Astrocyte (in vitro differentiated cells and primary cell): ENCODE measurements at regions not wholly inside any gene's neighbourhood (a gene's known extent, or its start where the extent isn't known, plus 50 kb on each side); places are given as distances from the start of the nearest gene placed in this dataset.

Experiments used
- DNase-seq: peaks from one replicate; pipeline ENCODE4 v3.0.0-alpha.2; 2010; ENCODE audit warnings: low read depth
- FAIRE-seq: peaks from 2 replicates; lab custom pipeline; 2011; peaks lifted over from hg19 to GRCh38; lab: Jason Lieb, UNC
- H2AFZ ChIP-seq: 2 replicates; pipeline ENCODE4 v1.6.0; 2012; ENCODE audit warnings: low read depth, low read length, inconsistent platforms
- H3K27ac ChIP-seq: 2 replicates; pipeline ENCODE4 v1.5.1; 2011; ENCODE audit warnings: low read depth, low read length, inconsistent platforms
- H3K27me3 ChIP-seq: 2 replicates; pipeline ENCODE4 v1.6.0; 2011; ENCODE audit warnings: low read length, inconsistent platforms; ENCODE audit not compliant: insufficient read depth
- H3K36me3 ChIP-seq: 2 replicates; pipeline ENCODE4 v1.5.1; 2011; ENCODE audit warnings: low read length, inconsistent platforms; ENCODE audit not compliant: insufficient read depth
- H3K4me1 ChIP-seq: 2 replicates; pipeline ENCODE4 v1.5.1; 2011; ENCODE audit warnings: low read length, inconsistent platforms; ENCODE audit not compliant: insufficient read depth
- H3K4me2 ChIP-seq: 2 replicates; pipeline ENCODE4 v1.6.0; 2012; ENCODE audit warnings: low read length, inconsistent platforms
- H3K4me3 ChIP-seq: 2 replicates; pipeline ENCODE4 v1.5.1; 2011; ENCODE audit warnings: low read depth, mild to moderate bottlenecking, low read length, inconsistent platforms; ENCODE audit not compliant: insufficient read depth
- H3K79me2 ChIP-seq: 2 replicates; pipeline ENCODE4 v1.6.0; 2012; ENCODE audit warnings: mild to moderate bottlenecking, low read length, inconsistent platforms; ENCODE audit not compliant: insufficient read depth
- H3K9ac ChIP-seq: 2 replicates; pipeline ENCODE4 v1.6.0; 2012; ENCODE audit warnings: mild to moderate bottlenecking, low read length, inconsistent platforms
- H3K9me3 ChIP-seq: 2 replicates; pipeline ENCODE4 v1.5.1; 2012; ENCODE audit warnings: low read depth, mild to moderate bottlenecking, low read length, inconsistent platforms; ENCODE audit not compliant: insufficient read depth
- H4K20me1 ChIP-seq: 2 replicates; pipeline ENCODE4 v1.6.0; 2012; ENCODE audit warnings: low read length, inconsistent platforms; ENCODE audit not compliant: insufficient read depth
- H3K27ac Mint-ChIP-seq: one replicate; pipeline ENCODE4 v1.8.0; 2021; ENCODE audit warnings: mild to moderate bottlenecking, mixed read lengths; ENCODE audit not compliant: unreplicated experiment
- H3K27me3 Mint-ChIP-seq: one replicate; pipeline ENCODE4 v1.8.0; 2021; ENCODE audit warnings: low read depth, mixed read lengths; ENCODE audit not compliant: unreplicated experiment
- H3K36me3 Mint-ChIP-seq: one replicate; pipeline ENCODE4 v1.8.0; 2021; ENCODE audit warnings: low read depth, mixed read lengths; ENCODE audit not compliant: unreplicated experiment
- H3K4me1 Mint-ChIP-seq: one replicate; pipeline ENCODE4 v1.8.0; 2021; ENCODE audit warnings: low read depth, mixed read lengths; ENCODE audit not compliant: unreplicated experiment
- H3K4me3 Mint-ChIP-seq: one replicate; pipeline ENCODE4 v1.8.0; 2021; ENCODE audit warnings: mild to moderate bottlenecking, moderate library complexity, mixed read lengths; ENCODE audit not compliant: unreplicated experiment
- H3K9me3 Mint-ChIP-seq: one replicate; pipeline ENCODE4 v1.8.0; 2021; ENCODE audit warnings: mild to moderate bottlenecking, mixed read lengths; ENCODE audit not compliant: unreplicated experiment
- CTCF ChIP-seq: IDR thresholded peaks from 2 replicates; pipeline ENCODE4 v1.5.1; 2011; ENCODE audit warnings: low read depth, mild to moderate bottlenecking, inconsistent platforms, low read length, moderate library complexity; ENCODE audit not compliant: insufficient read depth
- EZH2 ChIP-seq: IDR thresholded peaks from 2 replicates; pipeline ENCODE4 v1.6.1; 2012; ENCODE audit warnings: mild to moderate bottlenecking, low read length, inconsistent platforms; ENCODE audit not compliant: insufficient read depth

- Mint-ChIP-seq H3K27me3 (no peaks in the 10 kb centered on the region), H3K9me3 (no peaks in the 10 kb centered on the region), H3K4me1 (no peaks in the 10 kb centered on the region), H3K27ac (no peak overlapping the region), H3K4me3 (no peak overlapping the region), H3K36me3 (no peaks in the 10 kb centered on the region)
- Histone ChIP-seq H3K4me3 (no peak overlapping the region), H3K9ac (no peak overlapping the region), H3K9me3 (no peaks in the 10 kb centered on the region), H3K27ac (no peak overlapping the region), H3K36me3 (no peaks in the 10 kb centered on the region), H3K27me3 (no peaks in the 10 kb centered on the region), H4K20me1 (no peaks in the 10 kb centered on the region), H3K4me1 (no peaks in the 10 kb centered on the region), H2AFZ (no peak overlapping the region), H3K79me2 (no peaks in the 10 kb centered on the region), H3K4me2 (no peak overlapping the region)
- TF ChIP-seq CTCF (no peak), EZH2 (no peak)
- FAIRE-seq (no peak), DNase-seq (no peak)
Observed at GRCh38 chr15:97124790-97125189, 794.3 kb downstream of the NR2F2 start.

- Mint-ChIP-seq H3K27me3 (no peaks in the 10 kb centered on the region), H3K9me3 (no peaks in the 10 kb centered on the region), H3K4me3 (no peak overlapping the region), H3K27ac (no peak overlapping the region), H3K36me3 (no peaks in the 10 kb centered on the region), H3K4me1 (no peaks in the 10 kb centered on the region)
- no peaks in the 10 kb centered on the region for H4K20me1 ChIP-seq
- FAIRE-seq, result no peak
- TF ChIP-seq EZH2 (no peak), CTCF (no peak)
- H3K4me1 ChIP-seq, result no peaks in the 10 kb centered on the region
- no peak overlapping the region for H3K4me2 ChIP-seq
- no peaks in the 10 kb centered on the region for H3K79me2 ChIP-seq
- no peak overlapping the region for H3K4me3 ChIP-seq
- H3K27ac ChIP-seq, result no peak overlapping the region
- H2AFZ ChIP-seq, result no peak overlapping the region
- no peaks in the 10 kb centered on the region for H3K9me3 ChIP-seq
- no peak overlapping the region for H3K9ac ChIP-seq
- H3K36me3 ChIP-seq, result no peaks in the 10 kb centered on the region
- DNase-seq, result no peak
- no peaks in the 10 kb centered on the region for H3K27me3 ChIP-seq
Observed at GRCh38 chr15:97126553-97127233, 796.2 kb downstream of the NR2F2 start.

GRCh38 chr15:97129674-97130073 lies 799.2 kb downstream of the NR2F2 start:
- Mint-ChIP-seq H3K9me3 (no peaks in the 10 kb centered on the region), H3K4me1 (no peaks in the 10 kb centered on the region), H3K36me3 (no peaks in the 10 kb centered on the region), H3K27me3 (no peaks in the 10 kb centered on the region), H3K27ac (no peak overlapping the region), H3K4me3 (no peak overlapping the region)
- DNase-seq (no peak), FAIRE-seq (no peak)
- no peaks in the 10 kb centered on the region for H3K79me2 ChIP-seq
- TF ChIP-seq CTCF, result no peak
- TF ChIP-seq EZH2, result no peak
- H4K20me1 ChIP-seq, result no peaks in the 10 kb centered on the region
- no peak overlapping the region for H3K9ac ChIP-seq
- H2AFZ ChIP-seq, result no peak overlapping the region
- no peaks in the 10 kb centered on the region for H3K4me1 ChIP-seq
- H3K36me3 ChIP-seq, result no peaks in the 10 kb centered on the region
- H3K27ac ChIP-seq, result no peak overlapping the region
- peaks cover 3% of the 10 kb centered on the region for H3K9me3 ChIP-seq
- H3K4me3 ChIP-seq, result no peak overlapping the region
- no peaks in the 10 kb centered on the region for H3K27me3 ChIP-seq
- H3K4me2 ChIP-seq, result no peak overlapping the region
